HepG2 (cell line): ENCODE measurements at regions not wholly inside any gene's neighbourhood (a gene's known extent, or its start where the extent isn't known, plus 50 kb on each side); places are given as distances from the start of the nearest gene placed in this dataset.

ENCODE experiments used
- FOXK1 ChIP-seq: sonication (generic); formaldehyde crosslinking; IDR thresholded peaks from 2 replicates; pipeline ENCODE4 v1.4.0; 2020; ENCODE audit warnings: low read depth, missing genetic modification reagents, borderline replicate concordance
- POLR2A ChIP-seq, 2 experiments: IDR thresholded peaks; 2 replicates each; pipeline ENCODE4 v1.6.1; 2011; ENCODE audit warnings: low read depth in 2 of 2, low read length in 2 of 2, mild to moderate bottlenecking in 1 of 2, moderate library complexity in 1 of 2; ENCODE audit not compliant: insufficient read depth in 1 of 2
- RFXAP ChIP-seq: sonication (generic); formaldehyde crosslinking; IDR thresholded peaks from 2 replicates; pipeline ENCODE4 v1.4.0; 2020; ENCODE audit warnings: missing genetic modification reagents, borderline replicate concordance
- TBP ChIP-seq: sonication (generic); formaldehyde crosslinking; IDR thresholded peaks from 2 replicates; pipeline ENCODE4 v1.5.0; 2020; ENCODE audit warnings: missing genetic modification reagents
- ZNF431 ChIP-seq: sonication (generic); formaldehyde crosslinking; IDR thresholded peaks from 2 replicates; pipeline ENCODE4 v1.9.0; 2022; ENCODE audit warnings: missing genetic modification reagents, low read depth, mild to moderate bottlenecking, borderline replicate concordance
- ZNF619 ChIP-seq: sonication (generic); formaldehyde crosslinking; IDR thresholded peaks from 2 replicates; pipeline ENCODE4 v1.4.0; 2020; ENCODE audit warnings: mild to moderate bottlenecking, missing genetic modification reagents

DNA sequence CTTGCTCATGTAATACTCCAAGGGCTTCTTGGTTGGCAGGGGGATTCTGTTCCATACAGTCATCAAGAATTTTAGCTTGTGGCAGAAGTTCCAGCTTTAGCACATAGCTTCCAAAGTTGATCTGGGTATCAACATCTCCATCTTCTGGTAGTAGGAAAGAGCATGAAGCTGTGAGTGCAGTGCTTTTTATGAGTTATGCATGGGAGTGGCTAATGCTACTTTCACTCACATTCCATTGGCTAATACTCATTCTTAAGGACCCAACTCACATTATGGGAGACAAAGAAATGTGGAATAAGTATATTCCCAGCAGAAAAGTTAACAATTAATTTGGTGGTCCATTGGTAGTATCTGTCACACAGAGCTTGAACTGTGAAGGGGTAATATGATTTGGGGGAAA is 194.2 kb upstream of the CHD1 start:
- no peak for TF ChIP-seq RFXAP (CRISPR knock-in tag)
- TF ChIP-seq ZNF619 (CRISPR knock-in tag): no peak
- no peak for TF ChIP-seq POLR2A (IDR thresholded peaks at IDR 0.05; ENCODE audit: insufficient read depth in 1 of 2, low read depth in 2 of 2, low read length in 2 of 2)
- no peak for TF ChIP-seq TBP (CRISPR knock-in tag)
- TF ChIP-seq ZNF431 (CRISPR knock-in tag): no peak
- TF ChIP-seq FOXK1 (CRISPR knock-in tag): no peak
